ENCODE measurements at regions not wholly inside any gene's neighbourhood (a gene's known extent, or its start where the extent isn't known, plus 50 kb on each side); places are given as distances from the start of the nearest gene placed in this dataset.

DNA sequence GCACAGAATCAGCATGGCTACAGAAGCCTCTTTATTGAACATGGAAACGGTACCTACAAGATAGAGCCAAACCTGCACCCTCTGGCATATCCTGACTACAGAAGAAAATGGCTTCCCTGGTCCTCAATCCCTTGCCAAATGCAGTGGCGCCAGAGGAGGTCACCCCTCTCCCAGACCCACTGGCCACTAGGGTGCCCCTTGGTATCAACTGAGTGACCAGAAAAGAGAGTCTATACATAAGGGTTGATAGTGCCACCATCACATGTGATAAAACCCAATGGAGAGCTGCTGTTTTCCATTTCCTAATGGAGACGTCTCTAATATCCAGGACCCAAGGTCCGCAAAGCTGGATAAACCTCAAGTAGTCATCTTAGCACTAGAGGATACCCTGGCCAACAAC lies 52.7 kb upstream of the ALK start:
- TF ChIP-seq EP300 (IDR thresholded peaks at IDR 0.05) (no peak), POLR2AphosphoS5 (IDR thresholded peaks at IDR 0.05) (no peak), POLR2A (IDR thresholded peaks at IDR 0.05) (no peak)
- TF ChIP-seq, protein P1, sequence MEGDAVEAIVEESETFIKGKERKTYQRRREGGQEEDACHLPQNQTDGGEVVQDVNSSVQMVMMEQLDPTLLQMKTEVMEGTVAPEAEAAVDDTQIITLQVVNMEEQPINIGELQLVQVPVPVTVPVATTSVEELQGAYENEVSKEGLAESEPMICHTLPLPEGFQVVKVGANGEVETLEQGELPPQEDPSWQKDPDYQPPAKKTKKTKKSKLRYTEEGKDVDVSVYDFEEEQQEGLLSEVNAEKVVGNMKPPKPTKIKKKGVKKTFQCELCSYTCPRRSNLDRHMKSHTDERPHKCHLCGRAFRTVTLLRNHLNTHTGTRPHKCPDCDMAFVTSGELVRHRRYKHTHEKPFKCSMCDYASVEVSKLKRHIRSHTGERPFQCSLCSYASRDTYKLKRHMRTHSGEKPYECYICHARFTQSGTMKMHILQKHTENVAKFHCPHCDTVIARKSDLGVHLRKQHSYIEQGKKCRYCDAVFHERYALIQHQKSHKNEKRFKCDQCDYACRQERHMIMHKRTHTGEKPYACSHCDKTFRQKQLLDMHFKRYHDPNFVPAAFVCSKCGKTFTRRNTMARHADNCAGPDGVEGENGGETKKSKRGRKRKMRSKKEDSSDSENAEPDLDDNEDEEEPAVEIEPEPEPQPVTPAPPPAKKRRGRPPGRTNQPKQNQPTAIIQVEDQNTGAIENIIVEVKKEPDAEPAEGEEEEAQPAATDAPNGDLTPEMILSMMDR (IDR thresholded peaks at IDR 0.05) = no peak
- Histone ChIP-seq H3K27ac (no peak overlapping the region), H3K27me3 (peaks cover 9% of the 10 kb centered on the region), H3K4me3 (no peak overlapping the region), H3K36me3 (no peaks in the 10 kb centered on the region), H3K4me1 (no peaks in the 10 kb centered on the region), H3K9me3 (no peaks in the 10 kb centered on the region)
- WGBS = 96% methylated on average over 4 of the region's 4 CpGs
- DNase-seq (ENCODE audit: low spot score in 2 of 2) = no peak

DNA sequence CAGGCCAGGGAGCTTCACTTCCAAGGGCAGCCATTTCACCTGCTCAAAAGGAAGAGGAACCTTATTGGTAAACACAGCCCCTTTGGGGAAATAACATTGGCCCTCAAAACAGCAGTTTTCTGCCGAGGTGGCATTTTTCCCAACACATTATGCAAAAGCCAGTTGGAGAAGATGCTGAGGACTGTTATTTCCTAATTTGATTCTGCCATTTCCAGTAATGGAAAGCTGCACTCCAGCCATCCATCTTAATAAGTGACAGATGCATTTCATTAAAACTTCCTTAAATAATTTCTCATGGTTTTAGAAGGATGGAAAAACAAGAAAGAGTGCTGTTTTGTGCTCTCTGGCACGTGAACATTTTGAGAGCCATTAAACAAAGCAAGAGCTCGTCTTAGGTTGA lies 55.9 kb upstream of the ALK start:
- 48% methylated on average over 3 of the region's 3 CpGs for WGBS
- Histone ChIP-seq H3K4me3 (no peak overlapping the region), H3K4me1 (no peaks in the 10 kb centered on the region), H3K36me3 (no peaks in the 10 kb centered on the region), H3K27me3 (no peaks in the 10 kb centered on the region), H3K9me3 (no peaks in the 10 kb centered on the region), H3K27ac (no peak overlapping the region)
- TF ChIP-seq EP300 (IDR thresholded peaks at IDR 0.05) = no peak
- TF ChIP-seq, protein P1 (IDR thresholded peaks at IDR 0.05) = no peak
- no peak for TF ChIP-seq POLR2A (IDR thresholded peaks at IDR 0.05)
- TF ChIP-seq POLR2AphosphoS5 (IDR thresholded peaks at IDR 0.05) = no peak
- no peak for DNase-seq (ENCODE audit: low spot score in 2 of 2)

DNA sequence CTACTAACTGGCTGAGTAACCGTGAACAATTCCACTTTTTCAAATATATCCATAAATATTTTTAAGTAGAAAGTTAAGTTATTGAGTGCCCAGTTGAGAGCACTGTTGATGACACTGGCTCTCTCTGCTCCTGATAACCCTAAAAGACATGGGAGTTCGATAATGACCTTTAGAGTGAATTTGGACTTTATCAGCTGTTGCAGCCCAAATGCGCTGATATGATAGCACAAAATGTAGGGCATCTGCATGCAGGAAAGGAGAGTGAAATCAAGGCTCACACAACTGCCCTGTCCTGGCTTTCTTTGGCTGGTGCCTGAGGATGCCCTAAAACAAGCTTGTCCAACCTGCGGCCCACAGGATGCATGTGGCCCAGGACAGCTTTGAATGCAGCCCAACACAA lies 60.0 kb upstream of the ALK start:
- H3K9me3 ChIP-seq = no peaks in the 10 kb centered on the region
- no peak for DNase-seq (ENCODE audit: low spot score in 2 of 2)
- H3K4me1 ChIP-seq = no peaks in the 10 kb centered on the region
- TF ChIP-seq, protein P1 (IDR thresholded peaks at IDR 0.05) = no peak
- TF ChIP-seq EP300 (IDR thresholded peaks at IDR 0.05) = no peak
- TF ChIP-seq POLR2A (IDR thresholded peaks at IDR 0.05) = no peak
- TF ChIP-seq POLR2AphosphoS5 (IDR thresholded peaks at IDR 0.05) = no peak
- H3K27ac ChIP-seq = no peak overlapping the region
- no peaks in the 10 kb centered on the region for H3K27me3 ChIP-seq
- no peak overlapping the region for H3K4me3 ChIP-seq
- H3K36me3 ChIP-seq = no peaks in the 10 kb centered on the region
- 92% methylated on average over 4 of the region's 4 CpGs for WGBS

DNA sequence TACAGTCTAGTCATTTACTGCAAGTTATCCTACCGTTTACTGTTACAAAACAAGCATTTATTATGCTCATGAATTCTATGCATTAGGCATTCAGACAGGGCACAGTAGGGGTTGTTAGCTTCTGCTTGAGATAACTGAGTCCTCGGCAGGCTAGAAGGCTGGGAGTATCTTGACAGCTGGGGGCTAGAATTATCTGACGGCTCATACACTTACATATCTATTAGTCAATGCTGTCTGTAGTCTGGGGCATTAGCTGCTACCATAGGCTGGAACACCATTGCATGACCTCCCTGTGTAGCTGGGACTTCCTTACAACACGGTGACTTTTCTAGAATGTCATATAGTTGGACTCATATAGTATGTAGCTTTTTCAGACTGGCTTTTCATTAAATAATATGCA lies 61.9 kb upstream of the ALK start:
- Histone ChIP-seq H3K27ac (no peak overlapping the region), H3K4me1 (no peaks in the 10 kb centered on the region), H3K9me3 (no peaks in the 10 kb centered on the region), H3K27me3 (no peaks in the 10 kb centered on the region), H3K36me3 (no peaks in the 10 kb centered on the region), H3K4me3 (no peak overlapping the region)
- 86% methylated on average over 4 of the region's 4 CpGs for WGBS
- DNase-seq (ENCODE audit: low spot score in 2 of 2) = no peak
- TF ChIP-seq, protein P1 (IDR thresholded peaks at IDR 0.05) = no peak
- TF ChIP-seq POLR2A (IDR thresholded peaks at IDR 0.05) (no peak), EP300 (IDR thresholded peaks at IDR 0.05) (no peak), POLR2AphosphoS5 (IDR thresholded peaks at IDR 0.05) (no peak)

DNA sequence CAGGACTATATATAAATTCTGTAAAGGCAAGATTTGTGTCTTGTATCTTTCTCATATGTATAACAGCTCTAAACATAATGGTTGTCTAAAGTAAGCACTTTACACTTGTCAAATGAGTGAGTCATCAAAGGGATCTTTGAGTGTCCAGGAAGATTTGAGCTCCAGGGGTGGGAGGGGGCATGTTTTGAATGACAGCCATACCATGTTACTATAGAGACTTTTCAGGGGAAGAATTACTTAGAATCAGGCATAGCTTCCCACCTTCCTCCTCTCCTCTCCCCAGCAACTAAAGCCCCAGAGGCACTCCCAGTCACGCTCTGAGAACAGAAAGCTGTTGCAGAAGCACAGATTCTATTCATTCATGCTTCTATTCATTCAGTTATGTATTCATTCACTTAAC lies 65.8 kb upstream of the ALK start:
- DNase-seq (ENCODE audit: low spot score in 2 of 2) = no peak
- Histone ChIP-seq H3K4me3 (no peak overlapping the region), H3K27ac (no peak overlapping the region), H3K9me3 (no peaks in the 10 kb centered on the region), H3K4me1 (no peaks in the 10 kb centered on the region), H3K36me3 (no peaks in the 10 kb centered on the region), H3K27me3 (no peaks in the 10 kb centered on the region)
- TF ChIP-seq EP300 (IDR thresholded peaks at IDR 0.05) (no peak), POLR2A (IDR thresholded peaks at IDR 0.05) (no peak), POLR2AphosphoS5 (IDR thresholded peaks at IDR 0.05) (no peak)
- TF ChIP-seq, protein P1 (IDR thresholded peaks at IDR 0.05) = no peak
- WGBS = 38% methylated on average over 1 of the region's 1 CpG
